Adrenal gland (tissue), 5 donors: ENCODE measurements at regions not wholly inside any gene's neighbourhood (a gene's known extent, or its start where the extent isn't known, plus 50 kb on each side); places are given as distances from the start of the nearest gene placed in this dataset.

Experiments used
- CTCF ChIP-seq, 6 experiments: fragments of 450-650 bp in 4 of 6; fragments of 200-600 bp in 2 of 6; sonication (generic) in 1 of 6; IDR thresholded peaks; 1 replicate in 5 of 6; 2 replicates in 1 of 6; pipeline versions ENCODE4 v1.5.1 to v1.8.0; 2016 to 2021; ENCODE audit warnings: antibody characterized with exemption in 6 of 6, mild to moderate bottlenecking in 2 of 6, moderate library complexity in 1 of 6
- POLR2A ChIP-seq, 2 donors: fragments of 450-650 bp; IDR thresholded peaks; one replicate each; pipeline ENCODE4 v1.6.1; 2017; ENCODE audit warnings: antibody characterized with exemption in 2 of 2, mild to moderate bottlenecking in 2 of 2, moderate library complexity in 1 of 2
- donor health status: DM: no; HTN: no; CAD: no.

GRCh38 chr4:28724239-28724638 lies 1863.6 kb downstream of the STIM2 start:
- TF ChIP-seq POLR2A (IDR thresholded peaks at IDR 0.05) (no peak), CTCF (IDR thresholded peaks at IDR 0.05) (no peak)
